DMS79 treated with DMSO at 0.1 percent for 48 hours (cell line): ENCODE measurements at regions not wholly inside any gene's neighbourhood (a gene's known extent, or its start where the extent isn't known, plus 50 kb on each side); places are given as distances from the start of the nearest gene placed in this dataset.

Experiments used
- DNase-seq: peaks from one replicate; lab custom pipeline; 2025; lab: John Stamatoyannopoulos, UW

GRCh38 chr1:185645686-185646085, 88.5 kb upstream of the HMCN1 start:
- no peak for DNase-seq

- no peak for DNase-seq
Measured at GRCh38 chr1:185645162-185645640, 89.0 kb upstream of the HMCN1 start.

DNA sequence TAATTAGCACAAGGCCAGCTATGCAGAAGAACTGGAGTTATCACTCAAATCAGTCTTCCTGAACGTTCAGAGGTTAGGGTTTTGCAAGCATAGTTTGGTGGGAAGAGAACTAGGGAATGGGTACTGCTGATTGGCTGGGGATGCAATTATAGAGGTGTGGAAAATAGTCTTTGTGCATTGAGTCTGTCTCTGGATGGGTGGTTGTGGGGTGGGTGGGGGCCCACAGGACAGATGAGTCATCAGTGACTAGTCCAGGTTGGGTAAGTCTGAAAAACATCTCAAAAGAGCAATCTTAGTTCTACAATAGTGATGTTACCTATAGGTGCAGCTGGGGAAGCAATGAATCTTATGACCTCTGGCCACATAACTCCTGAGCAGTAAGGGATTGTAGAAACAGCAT, 89.7 kb upstream of the HMCN1 start:
- no peak for DNase-seq

DNA sequence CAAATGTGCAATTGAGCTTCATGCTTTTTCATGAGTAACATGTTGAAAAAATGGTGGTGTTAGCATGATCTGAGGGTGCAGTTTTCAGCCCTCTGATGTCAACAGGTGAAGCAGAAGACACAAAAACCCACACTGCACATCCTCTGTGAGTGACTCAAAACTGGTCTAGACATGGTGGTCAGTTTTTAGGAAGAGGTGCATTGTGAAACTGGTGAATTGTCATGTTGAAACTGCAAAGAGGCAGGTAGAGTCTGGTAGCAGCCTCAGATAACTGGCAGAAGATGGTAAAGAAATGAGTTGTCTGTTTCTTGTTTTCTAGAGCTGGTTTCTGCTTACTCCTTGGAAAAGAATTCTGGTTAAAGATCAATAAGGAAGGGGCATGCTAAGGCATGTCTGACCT, 97.3 kb upstream of the HMCN1 start:
- no peak for DNase-seq

GRCh38 chr1:185634704-185635103, 99.5 kb upstream of the HMCN1 start:
- no peak for DNase-seq

GRCh38 chr1:185632659-185633423, 101.3 kb upstream of the HMCN1 start:
- no peak for DNase-seq

DNA sequence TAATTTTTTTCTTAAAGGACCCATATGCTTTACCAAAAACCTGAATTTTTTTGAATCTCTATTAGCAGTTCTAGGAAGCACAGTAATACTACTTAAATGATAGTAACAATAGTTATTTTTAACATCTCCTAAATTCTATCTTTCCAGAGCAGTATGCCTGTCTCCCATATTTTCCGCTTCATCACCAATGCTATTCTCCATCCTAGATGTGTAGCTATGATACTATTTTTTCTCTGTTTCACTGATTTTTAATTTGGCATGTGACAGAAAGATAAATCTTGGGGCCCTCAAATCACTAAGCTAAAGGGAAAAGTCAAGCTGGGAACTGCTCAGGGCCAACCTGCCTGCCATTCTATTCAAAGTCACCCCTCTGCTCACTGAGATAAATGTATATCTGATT, 102.3 kb upstream of the HMCN1 start:
- no peak for DNase-seq

DNA sequence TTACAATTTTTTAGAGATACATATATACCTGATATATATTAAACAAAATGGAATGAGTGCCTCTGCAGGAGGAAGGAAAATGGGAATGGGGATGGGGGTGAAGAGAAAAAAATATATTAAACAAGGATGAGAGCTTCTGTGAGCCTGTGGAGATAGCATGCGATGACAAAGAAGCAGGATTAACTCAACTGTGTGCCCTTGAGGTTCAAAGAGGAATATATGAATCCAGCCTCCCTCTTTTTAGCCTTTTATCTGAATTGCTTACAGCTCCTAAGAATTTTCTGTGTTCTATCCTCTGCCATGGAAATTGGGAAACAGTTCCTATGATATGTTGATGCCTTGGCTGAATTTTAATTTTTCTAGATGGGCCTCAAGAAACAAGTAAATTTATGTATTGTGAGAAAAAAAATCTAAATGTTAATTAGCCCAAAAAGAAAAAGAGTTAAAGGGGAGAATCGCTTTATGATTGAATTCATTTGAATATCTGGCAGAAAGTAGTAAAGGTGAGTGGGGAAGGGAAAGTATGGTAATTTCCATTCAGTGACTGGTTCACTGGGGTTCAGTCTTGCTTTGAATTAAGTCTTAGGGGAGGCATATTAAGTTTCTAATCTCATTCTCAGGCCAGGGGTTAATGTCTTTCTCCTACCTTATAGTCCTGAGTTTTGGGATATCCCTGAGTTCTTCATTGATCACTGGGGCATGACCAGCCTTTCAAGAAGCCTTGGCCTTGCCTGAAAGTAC, 106.3 kb upstream of the HMCN1 start:
- DNase-seq: no peak

DNA sequence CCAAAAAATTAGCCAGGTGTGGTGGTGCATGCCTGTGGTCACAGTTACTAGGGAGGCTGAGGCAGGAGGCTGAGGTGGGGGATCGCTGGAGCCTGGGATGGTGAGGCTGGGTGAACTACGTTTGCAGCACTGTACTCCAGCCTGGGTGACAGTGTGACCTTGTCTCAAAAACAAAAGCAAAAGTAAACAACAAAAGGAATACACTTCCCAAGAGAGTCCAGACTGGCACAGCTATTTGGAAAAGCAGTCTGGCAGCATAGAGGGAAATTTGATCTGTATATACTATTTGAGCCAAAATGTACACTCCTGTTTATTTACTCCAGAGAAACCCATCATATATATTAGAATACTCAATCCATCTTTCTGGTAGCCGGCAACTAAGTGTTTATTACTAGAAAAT, 107.0 kb upstream of the HMCN1 start:
- no peak for DNase-seq

GRCh38 chr1:185626344-185626743, 107.8 kb upstream of the HMCN1 start:
- no peak for DNase-seq

DNA sequence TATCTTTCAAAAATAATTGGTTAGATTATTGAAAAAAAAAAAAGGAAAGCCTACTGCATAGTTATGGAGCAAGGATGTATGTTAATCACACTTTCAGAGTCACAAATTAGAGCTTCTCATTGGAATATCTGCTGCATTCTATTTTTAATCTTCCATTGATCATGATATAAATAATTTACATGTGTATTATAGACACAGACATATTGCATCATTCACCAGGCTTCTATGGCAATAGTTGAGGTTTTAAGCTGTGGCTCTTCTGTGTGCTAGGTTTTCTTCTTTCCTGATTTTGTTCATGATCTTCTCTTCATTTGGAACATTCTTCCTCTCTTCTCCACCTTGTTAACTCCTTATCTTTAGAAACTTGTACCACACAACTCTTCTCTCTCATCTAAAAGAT, 123.2 kb upstream of the HMCN1 start:
- no peak for DNase-seq

DNA sequence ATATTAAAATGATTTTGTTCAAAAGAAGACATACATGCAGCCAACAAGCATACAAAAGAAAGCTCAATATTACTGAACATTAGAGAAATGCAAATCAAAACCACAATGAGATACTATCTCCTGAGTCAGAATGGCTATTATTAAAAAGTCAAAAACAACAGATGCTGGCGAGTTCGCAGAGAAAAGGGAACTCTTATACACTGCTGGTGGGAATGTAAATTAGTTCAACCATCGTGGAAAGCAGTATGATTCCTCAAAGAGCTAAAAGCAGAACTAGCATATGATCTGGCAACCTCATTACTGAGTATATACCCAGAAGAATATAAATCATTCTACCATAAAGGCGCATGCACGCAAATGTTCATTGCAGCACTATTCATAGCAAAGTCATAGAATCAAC, 126.0 kb upstream of the HMCN1 start:
- no peak for DNase-seq

- DNase-seq: no peak
Measured at GRCh38 chr1:185603158-185603557, 131.0 kb upstream of the HMCN1 start.

DNA sequence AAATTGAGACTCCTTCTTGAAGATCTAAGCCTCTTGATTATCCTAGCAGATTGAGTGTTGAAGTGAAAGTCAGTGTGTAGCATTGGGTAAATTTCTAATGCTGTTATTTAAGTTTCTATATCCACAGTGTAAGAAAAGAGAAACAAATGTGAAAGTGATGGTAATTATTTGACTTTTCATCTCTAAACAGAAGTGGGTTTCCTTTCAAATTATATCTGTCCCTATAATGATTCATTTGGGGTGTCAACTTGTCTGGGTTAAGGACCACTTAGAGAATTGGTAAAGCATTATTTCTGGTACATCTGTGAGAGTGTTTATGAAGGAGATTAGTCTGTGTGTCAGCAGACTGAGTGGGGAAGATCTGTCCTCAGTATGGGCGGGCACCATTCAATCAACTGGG, 133.0 kb upstream of the HMCN1 start:
- no peak for DNase-seq

GRCh38 chr1:185600641-185601040, 133.6 kb upstream of the HMCN1 start:
- no peak for DNase-seq

DNA sequence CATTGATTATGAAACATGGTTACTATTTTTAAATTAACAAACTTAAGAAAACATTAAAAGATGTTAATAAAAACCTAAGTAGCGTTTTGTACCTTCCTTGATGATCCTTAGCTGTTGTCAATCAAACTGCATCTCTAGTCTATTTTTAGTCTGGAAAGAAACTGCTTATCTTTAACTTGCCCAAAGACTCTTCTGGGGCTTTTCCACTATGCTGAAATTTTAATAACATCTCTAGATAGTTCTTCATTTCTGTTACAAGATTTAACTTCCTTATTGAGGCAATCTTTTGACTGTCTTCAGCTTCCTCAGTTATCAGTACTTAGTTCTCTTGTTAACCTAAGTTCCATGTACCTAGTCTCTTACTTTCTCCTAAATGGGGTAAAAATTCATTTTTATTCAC, 135.9 kb upstream of the HMCN1 start:
- no peak for DNase-seq

DNA sequence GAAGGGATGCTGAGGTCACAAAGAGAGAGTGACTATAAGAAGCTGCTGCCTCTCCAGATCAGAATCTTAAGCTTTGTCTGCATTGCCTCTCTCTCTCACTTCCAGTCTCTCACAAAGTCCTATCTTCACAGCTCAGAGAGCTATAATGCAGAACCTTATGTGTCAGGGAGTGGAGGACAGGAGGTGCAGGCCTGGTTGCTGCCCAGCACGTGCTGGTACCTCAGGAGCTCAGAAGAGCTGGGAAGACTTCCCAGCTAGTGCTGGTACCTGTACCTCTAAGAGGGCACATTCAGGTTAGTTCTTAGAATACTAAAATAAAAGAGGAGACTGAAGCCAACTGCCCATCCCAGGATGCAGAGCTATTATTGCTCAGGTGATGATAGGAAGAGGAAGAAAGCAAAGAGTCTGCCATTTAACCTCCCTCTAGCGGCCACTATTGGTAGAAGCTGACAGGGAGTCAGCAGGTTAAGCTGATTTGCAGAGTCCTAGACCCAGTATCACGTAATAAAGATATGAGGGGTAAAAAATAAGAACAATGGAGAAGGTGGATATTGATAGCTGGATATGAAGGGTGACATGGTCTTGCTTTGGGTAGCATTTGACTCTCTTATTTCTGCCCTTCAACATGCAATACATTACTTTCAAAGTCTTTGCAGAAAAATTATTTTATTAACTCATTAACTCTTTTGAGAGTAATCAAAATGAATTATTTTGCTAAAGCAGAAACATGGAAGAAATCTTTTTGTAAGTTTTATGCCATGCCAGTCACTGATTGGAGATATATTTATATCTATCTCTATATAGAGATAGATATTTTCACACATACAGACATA, 138.1 kb upstream of the HMCN1 start:
- DNase-seq: no peak

- no peak for DNase-seq
Measured at GRCh38 chr1:185594786-185595410, 139.3 kb upstream of the HMCN1 start.

- DNase-seq: no peak
Measured at GRCh38 chr1:185593271-185593670, 140.9 kb upstream of the HMCN1 start.

- no peak for DNase-seq
Measured at GRCh38 chr1:185585770-185586169, 148.4 kb upstream of the HMCN1 start.

DNA sequence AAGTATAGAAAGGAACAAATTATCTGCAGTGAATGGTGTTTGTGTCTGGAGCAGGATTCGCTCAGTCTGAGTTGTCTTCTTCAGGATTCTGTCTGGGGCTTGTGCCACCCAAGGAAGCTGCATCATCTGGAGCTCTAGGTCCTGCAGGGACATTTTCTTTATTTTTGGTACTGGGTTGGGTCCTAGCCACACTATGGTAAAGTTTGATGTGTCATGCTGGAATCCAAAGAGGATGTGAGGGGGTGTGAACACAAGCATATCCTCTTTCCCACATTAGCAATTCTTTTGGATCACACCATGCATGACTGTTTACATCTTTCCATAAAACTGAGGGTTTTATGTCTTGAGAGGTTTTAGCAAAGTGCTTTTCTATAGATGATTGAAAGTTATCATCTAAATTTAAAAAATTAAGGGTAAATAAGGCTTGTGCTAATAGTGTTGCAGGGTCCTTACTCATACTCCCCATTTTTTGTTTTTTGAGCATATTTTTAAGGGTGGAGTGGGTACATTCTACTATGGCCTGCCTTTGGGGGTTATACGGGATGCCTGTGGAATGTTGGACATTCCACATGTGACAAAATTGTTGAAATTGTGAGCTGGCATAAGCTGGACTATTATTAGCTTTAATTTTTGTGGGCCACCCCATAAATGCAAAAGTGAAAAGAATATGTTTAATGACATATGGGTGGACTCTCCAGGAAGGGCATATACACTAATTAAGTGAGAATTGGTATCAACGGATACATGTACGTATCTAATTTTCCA, 152.0 kb upstream of the HMCN1 start:
- no peak for DNase-seq
